Testis (tissue), 2 donors: ENCODE measurements at regions not wholly inside any gene's neighbourhood (a gene's known extent, or its start where the extent isn't known, plus 50 kb on each side); places are given as distances from the start of the nearest gene placed in this dataset.

Experiments used
- DNase-seq: peaks from one replicate; pipeline ENCODE4 v3.0.0-alpha.2; 2019
- H3K27ac ChIP-seq, 2 donors: fragments of 200-600 bp; sonication (generic); one replicate each; pipeline ENCODE4 v1.5.1; 2019
- H3K27me3 ChIP-seq: fragments of 200-600 bp; sonication (generic); one replicate; pipeline ENCODE4 v1.5.1; 2019
- H3K36me3 ChIP-seq: fragments of 200-600 bp; sonication (generic); one replicate; pipeline ENCODE4 v1.5.1; 2017; ENCODE audit warnings: low read depth; ENCODE audit errors: missing control alignments
- H3K4me1 ChIP-seq: fragments of 200-600 bp; sonication (generic); one replicate; pipeline ENCODE4 v1.5.1; 2019
- H3K4me3 ChIP-seq, 2 donors: fragments of 200-600 bp; sonication (generic); one replicate each; pipeline ENCODE4 v1.5.1; 2017 to 2019
- H3K9me3 ChIP-seq: fragments of 200-600 bp; sonication (generic); one replicate; pipeline ENCODE4 v1.5.1; 2017
- POLR2A ChIP-seq: fragments of 450-650 bp; IDR thresholded peaks from one replicate; pipeline ENCODE4 v1.6.1; 2017; ENCODE audit warnings: antibody characterized with exemption, mild to moderate bottlenecking, moderate library complexity
- WGBS, 2 donors: methylation state at CpG; one replicate each; pipeline ENCODE4 v1.1.5; 2018; 5-methylcytosine and 5-hydroxymethylcytosine counted together
- intact Hi-C: fragments of 100-400 bp; cut with DNase I; formaldehyde crosslinking; loops from one replicate; pipeline ENCODE4 v1.15.1; 2023; ENCODE audit warnings: low total_unique reads
- TF ChIP-seq, protein P1 (sequence below), 3 experiments: fragments of 450-650 bp in 2 of 3; fragments of 200-600 bp in 1 of 3; sonication (generic) in 1 of 3; IDR thresholded peaks; one replicate each; pipeline ENCODE4 v1.5.1; 2016 to 2019; ENCODE audit warnings: antibody characterized with exemption in 3 of 3, mild to moderate bottlenecking in 2 of 3, moderate library complexity in 1 of 3

DNA sequence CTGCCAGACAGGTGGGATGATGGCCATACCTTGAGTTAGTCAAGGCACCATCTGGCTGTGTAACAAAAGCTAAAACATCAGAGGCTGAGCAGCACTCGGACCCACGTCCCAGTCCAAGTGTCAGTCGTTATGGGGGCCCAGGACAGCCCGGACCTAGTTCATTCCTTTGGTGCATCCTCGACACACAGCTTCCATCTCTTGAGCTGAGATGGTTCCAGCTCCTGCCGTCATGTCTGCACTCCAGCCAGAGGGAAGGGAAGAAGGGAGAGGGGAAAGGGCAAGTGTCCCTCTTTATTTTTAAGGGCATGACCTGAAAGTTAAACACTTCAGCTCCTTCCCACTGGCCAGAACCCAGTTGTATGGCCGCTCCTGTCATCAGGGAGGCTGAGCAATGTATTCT lies 218.0 kb downstream of the SEC14L1 start:
- Histone ChIP-seq H3K4me3 (no peak overlapping the region), H3K4me1 (peaks cover 39% of the 10 kb centered on the region), H3K27me3 (no peaks in the 10 kb centered on the region), H3K27ac (no peak overlapping the region), H3K9me3 (no peaks in the 10 kb centered on the region), H3K36me3 (no peaks in the 10 kb centered on the region)
- DNase-seq: peak; percentile 2
- TF ChIP-seq, protein P1, sequence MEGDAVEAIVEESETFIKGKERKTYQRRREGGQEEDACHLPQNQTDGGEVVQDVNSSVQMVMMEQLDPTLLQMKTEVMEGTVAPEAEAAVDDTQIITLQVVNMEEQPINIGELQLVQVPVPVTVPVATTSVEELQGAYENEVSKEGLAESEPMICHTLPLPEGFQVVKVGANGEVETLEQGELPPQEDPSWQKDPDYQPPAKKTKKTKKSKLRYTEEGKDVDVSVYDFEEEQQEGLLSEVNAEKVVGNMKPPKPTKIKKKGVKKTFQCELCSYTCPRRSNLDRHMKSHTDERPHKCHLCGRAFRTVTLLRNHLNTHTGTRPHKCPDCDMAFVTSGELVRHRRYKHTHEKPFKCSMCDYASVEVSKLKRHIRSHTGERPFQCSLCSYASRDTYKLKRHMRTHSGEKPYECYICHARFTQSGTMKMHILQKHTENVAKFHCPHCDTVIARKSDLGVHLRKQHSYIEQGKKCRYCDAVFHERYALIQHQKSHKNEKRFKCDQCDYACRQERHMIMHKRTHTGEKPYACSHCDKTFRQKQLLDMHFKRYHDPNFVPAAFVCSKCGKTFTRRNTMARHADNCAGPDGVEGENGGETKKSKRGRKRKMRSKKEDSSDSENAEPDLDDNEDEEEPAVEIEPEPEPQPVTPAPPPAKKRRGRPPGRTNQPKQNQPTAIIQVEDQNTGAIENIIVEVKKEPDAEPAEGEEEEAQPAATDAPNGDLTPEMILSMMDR (IDR thresholded peaks at IDR 0.05): no peak
- no peak for TF ChIP-seq POLR2A
- 71 to 84% methylated on average over 7 of the region's 7 CpGs for WGBS, 2 donors
- intact Hi-C loops: no loop called here

DNA sequence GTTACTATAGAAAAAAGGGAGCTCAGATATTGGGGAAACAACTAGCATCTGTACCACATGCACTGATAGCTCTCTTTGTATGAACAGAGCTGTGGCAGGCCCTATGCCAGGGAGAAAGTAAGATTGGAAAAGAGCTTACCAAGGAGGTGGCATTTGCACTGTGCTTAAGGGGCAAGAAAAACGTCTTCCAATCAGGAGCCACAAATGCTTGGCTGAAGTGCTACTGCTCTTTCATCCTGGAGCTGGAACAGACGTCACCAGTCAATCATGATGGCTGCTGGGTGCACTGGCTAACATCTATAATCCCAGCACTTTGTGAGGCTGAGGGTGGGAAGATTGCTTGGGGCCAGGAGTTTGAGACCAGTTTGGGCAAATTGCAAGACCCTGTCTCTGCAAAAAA lies 218.5 kb downstream of the SEC14L1 start:
- WGBS, 2 donors: 71 to 72% methylated on average over 2 of the region's 2 CpGs
- H3K4me1 ChIP-seq: peaks cover 39% of the 10 kb centered on the region
- no peaks in the 10 kb centered on the region for H3K9me3 ChIP-seq
- DNase-seq: no peak
- H3K36me3 ChIP-seq: no peaks in the 10 kb centered on the region
- H3K27ac ChIP-seq: no peak overlapping the region
- H3K27me3 ChIP-seq: no peaks in the 10 kb centered on the region
- TF ChIP-seq, protein P1 (IDR thresholded peaks at IDR 0.05): no peak
- no peak for TF ChIP-seq POLR2A
- no peak overlapping the region for H3K4me3 ChIP-seq
- intact Hi-C loops: no loop called here

DNA sequence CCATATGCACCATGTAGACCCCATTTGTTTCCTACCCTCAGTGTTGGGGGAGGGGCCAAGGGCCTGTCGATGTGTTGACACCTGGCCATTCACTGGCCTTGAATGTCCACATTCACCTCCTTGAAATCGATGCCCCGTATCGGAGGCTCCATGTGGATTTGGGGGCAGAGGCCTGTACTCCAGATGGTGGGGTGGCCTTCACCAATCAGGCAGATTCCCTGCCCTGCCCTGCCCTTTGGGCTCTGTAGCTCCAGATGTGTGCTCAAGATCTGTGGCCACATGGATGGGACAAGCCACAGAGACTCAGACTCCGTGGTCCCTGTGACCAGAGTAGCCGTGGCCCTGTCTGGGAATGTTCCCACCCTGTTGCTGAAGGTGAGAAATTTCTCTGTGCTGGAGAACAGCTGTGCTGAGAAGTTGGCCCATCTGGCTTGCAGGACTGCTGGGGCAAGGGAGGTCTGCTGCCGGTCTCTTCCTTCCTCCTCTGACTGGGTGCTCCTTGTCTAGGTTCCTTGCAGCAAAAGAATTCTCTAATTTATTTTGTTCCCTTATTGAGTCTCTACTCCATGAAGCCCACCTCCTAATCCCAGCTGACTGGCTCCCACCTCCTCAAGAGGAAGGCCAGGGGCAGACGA lies 221.3 kb downstream of the SEC14L1 start:
- DNase-seq: no peak

DNA sequence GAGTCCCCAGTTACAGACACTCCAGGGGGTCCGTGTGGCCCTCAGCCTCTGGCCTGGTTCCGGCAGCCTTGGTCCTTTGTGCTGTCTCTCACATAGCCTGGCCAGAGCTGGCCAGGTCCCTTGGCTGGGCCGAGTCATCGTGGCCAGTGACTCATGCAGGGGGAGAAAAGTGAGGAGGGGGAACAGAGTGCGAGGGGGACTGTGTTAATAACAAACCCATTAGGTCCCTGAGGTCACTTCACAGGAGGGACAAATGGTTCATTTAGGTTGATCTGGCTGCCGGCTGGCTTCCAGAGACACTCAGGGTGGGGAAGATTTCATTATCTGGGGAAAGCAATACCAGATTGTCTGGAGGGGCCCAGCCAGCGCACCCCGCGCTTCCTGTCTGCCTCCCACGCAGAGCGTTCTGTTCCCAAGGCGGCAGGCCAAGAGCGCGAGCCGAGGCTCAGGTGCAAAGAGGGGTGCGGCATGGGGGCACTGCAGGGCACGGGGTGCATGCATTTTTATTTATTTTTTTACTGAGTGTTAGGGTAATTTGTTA lies 223.1 kb downstream of the SEC14L1 start:
- Histone ChIP-seq H3K4me3 (no peak overlapping the region), H3K36me3 (no peaks in the 10 kb centered on the region), H3K4me1 (peaks cover 53% of the 10 kb centered on the region), H3K9me3 (no peaks in the 10 kb centered on the region), H3K27me3 (no peaks in the 10 kb centered on the region), H3K27ac (peak overlapping the region in 1 of 2 donors; percentile 84)
- TF ChIP-seq POLR2A: no peak
- TF ChIP-seq, protein P1 (IDR thresholded peaks at IDR 0.05): no peak
- 33 to 65% methylated on average over 7 to 17 of the region's 17 CpGs for WGBS, 2 donors
- intact Hi-C loops: no loop called here
- peak; percentile 81 for DNase-seq

More for the DNA sequence above, 221.3 kb downstream of the SEC14L1 start:
- Histone ChIP-seq H3K9me3 (no peaks in the 10 kb centered on the region), H3K27ac (peak overlapping the region in 1 of 2 donors; percentile 84), H3K27me3 (no peaks in the 10 kb centered on the region), H3K4me3 (no peak overlapping the region), H3K36me3 (no peaks in the 10 kb centered on the region), H3K4me1 (peaks cover 51% of the 10 kb centered on the region)
- TF ChIP-seq, protein P1 (IDR thresholded peaks at IDR 0.05): no peak
- TF ChIP-seq POLR2A: no peak
- whole genome bisulfite sequencing, 2 donors: 58 to 71% methylated on average over 4 to 8 of the region's 8 CpGs
- intact Hi-C loops: no loop called here
